CD4-positive, alpha-beta T cell treated with Interleukin-21 for 1 hour (primary cell): ENCODE measurements at regions not wholly inside any gene's neighbourhood (a gene's known extent, or its start where the extent isn't known, plus 50 kb on each side); places are given as distances from the start of the nearest gene placed in this dataset.

ENCODE experiments used
- DNase-seq: peaks from one replicate; pipeline ENCODE4 v3.0.0-alpha.2; 2020

DNA sequence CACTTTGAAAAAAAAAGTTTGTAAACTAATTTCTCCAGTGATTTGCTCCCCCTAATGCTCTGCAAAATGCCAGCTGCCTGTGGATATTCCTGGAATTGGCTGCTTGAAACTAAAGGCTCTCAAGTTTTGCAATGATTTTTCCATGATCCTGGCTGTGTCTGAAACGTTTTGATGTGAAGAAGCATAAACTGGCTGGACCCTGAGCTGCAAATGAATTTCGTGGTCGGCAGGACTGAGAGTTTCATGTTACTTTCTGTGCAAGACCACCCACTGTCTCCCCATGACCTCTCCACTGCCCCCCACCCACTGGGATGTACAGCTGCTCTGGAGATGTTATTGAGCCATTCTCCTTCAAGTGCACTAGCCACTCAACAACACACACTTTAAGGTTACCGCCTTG, 171.3 kb upstream of the SSTR4 start:
- DNase-seq: no peak

DNA sequence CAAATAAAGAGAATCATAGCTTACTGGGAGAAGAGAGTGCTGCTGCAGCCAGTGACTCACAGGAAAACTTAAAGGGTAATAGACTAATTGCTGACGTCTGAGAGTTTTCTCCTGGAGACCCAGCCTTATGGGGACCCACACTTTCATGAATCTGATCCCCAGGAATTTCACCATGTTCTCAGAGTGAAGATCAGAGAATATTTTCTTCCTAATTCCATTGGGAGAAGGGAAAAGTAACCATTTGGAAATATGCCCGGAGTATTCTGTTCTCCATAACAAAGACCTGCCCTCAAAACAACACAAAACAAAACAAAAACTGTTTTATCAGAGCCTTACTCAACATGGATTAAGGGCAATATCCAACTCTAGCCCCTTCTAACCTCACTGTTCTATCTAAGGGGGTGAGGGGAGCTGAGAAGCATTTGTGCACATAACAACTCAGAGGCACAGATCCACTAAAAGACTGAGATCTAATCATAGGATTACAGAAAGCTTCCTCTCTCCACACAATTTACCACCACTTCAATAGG, 168.2 kb upstream of the SSTR4 start:
- DNase-seq: no peak

DNA sequence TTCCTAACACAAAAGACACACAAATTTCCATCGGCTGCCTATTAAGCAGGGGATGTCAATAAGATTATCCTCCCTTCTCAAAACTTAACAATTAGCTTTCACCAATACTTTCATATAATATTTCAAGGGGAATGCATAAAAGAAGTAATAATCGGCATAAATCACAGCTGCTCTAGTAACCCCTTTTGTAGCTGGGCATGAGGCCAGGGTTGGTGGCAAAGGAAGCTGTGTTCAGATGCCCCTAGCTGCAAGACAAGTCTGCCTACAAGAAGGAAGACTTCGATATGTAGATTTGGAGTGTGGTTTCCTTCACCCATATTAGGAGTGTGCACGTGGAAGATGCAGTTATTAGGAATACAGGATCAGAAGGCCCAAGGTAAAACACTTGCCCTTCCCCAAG, 156.9 kb upstream of the SSTR4 start:
- no peak for DNase-seq

DNA sequence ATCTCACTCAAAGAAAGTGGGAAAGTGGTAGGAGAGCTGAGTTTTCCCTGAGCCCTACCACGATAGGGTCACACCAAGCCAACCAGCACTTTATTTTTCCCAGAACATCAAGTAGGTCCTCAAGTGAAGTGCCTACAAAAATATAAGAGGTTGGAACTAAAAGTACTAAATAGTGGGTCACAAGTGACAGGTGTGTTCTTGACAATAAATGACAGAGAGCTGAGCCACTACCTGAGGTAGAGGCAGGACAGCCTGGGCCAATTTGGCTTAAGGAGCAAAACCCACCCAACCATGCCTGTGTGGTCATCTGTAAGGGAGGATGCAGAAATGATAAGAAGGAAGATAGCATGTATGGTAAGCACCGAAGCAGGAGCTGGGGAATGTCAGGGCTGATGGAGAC, 154.8 kb upstream of the SSTR4 start:
- DNase-seq: no peak

DNA sequence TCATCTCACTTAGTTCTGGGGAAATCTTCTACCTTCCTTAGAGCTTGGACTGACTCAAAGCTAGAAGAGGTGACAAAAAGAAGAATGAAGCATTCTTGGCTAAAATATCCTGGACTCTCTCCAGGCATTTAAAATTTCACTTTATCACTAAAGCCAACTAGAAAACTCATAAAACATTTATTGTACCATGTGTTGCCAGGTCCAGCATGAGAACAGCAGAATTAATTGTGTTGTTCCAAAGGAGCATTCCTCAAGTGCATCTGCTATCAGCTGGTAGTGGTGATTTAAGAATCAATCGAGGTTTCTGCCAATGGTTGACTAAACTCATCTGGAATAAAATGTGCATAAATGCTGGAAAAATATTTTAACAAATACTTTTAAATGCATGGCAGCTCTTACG, 147.3 kb upstream of the SSTR4 start:
- no peak for DNase-seq

DNA sequence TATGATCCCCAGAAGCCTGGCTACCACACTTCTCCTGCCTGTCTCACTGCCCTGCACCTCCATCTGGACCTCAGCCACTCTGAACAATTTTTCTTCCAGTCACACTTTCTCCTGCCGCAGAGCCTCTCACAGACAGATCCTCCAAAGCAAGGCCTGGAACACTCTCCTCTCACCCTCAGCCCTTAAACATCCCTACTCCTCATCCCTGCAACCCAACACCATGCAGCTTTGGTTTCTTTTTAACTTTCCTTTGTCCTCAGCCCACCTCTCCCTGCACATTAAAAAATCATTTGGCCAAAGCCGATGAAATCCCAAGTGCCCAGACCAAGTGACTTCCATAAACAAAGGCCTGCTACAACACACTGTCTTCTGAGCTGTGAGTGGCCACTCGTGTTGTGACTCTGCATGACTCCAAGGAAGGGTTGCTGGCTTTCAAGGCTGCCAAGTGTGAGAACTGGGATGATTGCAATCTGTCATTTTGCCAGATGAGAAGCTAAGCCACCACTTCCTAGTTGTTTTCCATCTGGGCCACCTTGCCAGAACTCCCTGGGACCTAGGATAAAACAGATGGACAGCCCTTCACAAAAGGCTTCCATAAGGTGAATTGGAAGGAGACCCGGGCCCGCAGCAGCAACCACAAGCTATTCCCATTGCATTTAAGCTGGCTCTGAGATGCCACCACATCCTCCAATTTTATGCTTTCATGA, 144.4 kb upstream of the SSTR4 start:
- no peak for DNase-seq

DNA sequence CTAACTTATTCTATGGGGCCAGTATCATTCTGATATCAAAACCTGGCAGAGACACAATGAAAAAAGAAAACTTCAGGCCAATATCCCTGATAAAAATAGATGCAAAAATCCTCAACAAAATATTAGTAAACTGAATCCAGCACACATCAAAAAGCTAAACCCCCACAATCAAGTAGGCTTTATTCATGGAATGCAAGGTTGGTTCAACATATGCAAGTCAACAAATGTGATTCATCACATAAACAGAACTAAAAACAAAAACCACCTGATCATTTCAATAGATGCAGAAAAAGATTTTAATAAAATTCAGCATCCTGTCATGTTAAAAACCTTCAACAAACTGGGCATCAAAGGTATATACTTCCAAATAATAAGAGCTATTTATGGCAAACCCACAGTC, 133.9 kb upstream of the SSTR4 start:
- no peak for DNase-seq

DNA sequence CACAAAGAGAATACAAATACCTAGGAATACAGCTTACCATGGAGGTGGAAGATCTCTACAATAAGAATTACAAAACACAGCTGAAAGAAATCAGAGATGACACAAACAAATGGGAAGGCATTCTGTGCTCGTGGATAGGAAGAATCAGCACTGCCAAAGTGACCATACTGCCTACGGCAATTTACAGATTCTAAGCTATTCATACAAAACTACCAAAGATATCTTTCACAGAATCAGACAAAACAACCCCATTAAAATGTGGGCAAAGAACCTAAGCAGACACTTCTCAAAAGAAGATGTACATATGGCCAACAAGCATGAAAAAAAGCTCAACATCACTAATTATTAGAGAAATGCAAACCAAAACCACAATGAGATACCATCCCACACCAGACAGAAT, 133.2 kb upstream of the SSTR4 start:
- no peak for DNase-seq

DNA sequence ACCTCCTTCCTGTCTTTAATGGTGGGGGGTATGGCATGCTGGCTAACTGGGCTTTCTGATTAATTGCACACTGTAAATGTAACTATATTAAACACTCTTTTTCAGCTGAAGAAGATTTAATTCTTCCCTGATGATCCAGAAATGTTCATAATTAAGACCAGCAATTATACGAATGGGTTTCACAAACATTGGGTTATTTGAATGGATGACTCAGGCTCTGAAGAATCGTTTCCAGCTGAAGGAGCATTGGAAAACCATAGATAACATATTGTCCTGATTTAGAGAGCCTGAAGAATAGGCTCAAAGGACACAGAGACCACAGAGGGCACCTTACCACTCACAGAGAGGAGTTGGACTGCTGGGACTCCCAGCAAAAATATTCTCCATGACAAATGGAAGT, 130.7 kb upstream of the SSTR4 start:
- no peak for DNase-seq

DNA sequence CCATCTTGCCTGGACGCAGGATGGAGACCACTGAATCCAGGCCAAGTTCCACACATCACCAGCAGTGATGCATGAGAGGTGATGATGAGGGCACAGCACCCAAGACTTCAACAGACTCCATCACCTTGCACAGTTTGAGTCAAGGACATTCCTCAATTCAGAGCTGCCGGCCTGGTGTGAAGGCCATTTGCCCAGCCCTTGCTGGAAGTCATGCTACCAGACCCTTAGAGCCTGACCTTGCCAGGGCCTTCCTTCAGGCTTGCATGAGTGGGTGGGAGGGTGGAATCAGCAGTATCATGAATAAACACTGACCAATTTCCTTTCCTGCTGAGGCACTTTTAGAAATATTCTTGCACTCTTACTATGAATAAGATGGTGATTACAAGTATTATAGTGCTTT, 130.2 kb upstream of the SSTR4 start:
- no peak for DNase-seq

DNA sequence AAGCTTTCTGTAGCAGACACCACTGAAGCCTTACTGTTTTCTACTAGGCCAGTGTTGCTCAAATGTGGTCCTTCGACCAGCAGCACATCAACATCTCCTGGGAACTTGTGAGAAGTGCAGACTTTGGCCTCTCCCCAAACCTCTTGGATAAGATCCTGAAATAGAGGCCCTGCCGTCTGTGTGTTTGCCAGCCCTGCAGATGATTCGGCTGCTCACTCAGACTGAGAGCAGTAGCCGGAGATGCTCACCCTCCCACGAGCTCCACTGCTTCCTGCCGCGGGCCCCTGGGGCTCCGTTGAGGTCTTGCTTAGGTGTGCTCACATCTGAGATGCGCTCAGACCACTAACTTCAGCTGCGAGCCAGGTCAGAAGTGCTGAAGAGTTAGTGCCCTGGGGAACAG, 129.5 kb upstream of the SSTR4 start:
- DNase-seq: no peak

DNA sequence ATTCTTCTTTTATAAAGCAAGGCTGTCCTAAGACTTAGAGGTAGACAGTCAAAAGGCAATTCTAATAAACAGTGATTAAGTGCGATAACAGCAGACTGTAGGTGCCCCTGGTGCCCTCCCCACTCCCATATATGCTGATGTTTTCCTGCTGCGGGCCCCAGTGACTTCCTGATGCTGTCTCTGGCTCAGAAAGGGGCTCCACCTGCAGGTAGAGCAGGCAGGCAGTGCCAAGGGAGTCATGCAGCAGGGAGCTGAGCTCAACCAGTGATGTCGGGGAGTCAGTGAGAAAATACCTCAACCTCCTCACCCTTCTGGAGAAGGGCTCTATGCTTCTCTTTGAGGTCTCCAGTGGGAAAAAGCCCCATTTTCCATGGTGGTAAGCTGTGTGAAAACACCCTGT, 126.7 kb upstream of the SSTR4 start:
- DNase-seq: no peak

DNA sequence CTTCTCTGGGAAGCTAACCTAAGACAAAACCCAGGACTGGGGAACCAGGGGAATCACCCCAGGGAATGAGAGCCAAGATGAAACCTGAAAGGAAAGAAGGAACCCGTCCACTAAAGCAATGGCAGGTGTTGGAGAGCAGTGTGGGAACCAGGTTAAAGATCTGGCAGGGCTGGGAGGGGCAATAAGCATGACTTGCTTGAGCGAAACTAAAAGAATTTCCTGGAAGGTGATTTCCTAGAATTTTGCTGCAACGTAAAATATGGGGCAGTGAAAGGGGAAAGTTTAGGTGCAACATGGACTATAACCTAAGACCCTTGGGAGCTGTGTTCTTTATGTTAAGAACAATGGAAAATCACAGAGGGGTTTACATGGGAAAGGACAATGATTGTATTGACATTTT, 126.2 kb upstream of the SSTR4 start:
- no peak for DNase-seq

DNA sequence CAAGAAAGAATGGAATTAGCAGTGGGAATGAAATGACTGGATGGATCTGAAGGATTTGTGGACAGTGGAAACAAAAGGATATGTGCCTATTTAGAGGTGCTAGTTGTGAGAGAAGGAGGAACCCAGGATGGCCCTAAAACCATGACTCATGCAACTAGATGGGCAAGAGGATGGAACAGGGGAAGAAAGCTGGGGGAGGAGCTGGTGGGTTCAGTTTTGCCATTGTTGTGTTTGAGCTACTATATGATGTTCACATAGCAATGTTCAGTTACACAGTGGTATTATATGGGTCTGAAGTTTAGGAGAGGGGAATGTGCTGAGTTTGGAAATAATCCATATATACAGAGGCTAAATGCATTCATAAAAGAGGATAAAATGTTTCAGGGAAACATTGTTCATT, 125.7 kb upstream of the SSTR4 start:
- no peak for DNase-seq

DNA sequence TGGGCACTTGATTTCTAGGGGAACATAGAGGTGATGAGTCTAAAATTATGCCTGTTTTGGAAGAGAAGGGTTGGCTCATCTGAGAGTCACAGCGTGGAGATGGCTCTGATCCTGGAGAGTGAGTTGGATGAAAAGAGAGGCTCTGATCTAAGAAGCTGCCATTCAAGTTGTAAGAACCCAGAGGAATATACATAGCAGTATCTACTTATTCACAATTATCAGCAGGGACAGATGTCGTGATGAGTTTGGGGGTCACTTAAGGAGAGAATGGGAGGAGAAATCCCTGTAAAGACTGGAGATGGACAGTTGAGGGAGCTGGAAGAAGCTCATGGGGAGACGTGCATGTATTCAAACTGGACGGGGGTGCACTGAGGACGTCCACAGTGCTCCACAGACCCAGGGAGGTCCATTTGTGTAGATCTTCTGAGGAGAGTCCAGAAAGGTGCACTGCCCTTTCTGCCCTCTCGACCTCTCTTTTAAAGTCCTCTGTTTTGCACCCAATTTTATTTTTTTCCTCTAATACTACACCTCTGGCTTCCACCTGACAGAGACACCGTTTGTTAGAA, 124.7 kb upstream of the SSTR4 start:
- no peak for DNase-seq

DNA sequence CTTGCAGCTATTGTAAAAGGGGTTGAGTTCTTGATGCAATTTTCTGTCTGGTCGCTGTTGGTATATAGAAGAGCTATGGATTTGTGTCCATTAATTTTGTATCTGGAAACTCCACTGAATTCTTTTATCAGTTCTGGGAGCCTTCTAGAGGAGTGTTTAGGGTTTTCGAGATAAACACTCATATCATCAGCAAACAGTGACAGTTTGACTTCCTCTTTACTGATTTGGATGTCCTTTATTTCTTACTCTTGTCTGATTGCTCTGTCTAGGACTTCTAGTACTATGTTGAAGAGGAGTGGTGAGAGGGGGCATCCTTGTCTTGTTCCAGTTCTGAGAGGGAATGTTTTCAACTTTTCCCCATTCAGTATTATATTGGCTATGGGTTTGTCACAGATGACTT, 120.8 kb upstream of the SSTR4 start:
- no peak for DNase-seq

DNA sequence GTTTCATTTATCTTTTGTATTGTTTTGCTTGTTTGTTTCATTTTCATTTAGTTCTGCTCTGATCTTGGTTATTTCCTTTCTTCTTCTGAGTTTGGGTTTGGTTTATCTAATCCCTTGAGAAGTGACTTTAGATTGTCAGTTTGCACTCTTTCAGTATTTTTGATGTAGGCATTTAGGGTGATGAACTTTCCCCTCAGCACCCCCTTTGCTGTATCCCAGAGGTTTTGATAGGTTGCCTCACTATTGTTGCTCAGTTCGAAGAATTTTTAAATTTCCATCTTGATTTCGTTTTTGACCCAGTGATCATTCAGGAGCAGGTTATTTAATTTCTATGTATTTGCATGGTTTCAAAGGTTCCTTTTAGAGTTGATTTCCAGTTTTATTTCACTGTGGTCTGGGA, 119.6 kb upstream of the SSTR4 start:
- DNase-seq: no peak

DNA sequence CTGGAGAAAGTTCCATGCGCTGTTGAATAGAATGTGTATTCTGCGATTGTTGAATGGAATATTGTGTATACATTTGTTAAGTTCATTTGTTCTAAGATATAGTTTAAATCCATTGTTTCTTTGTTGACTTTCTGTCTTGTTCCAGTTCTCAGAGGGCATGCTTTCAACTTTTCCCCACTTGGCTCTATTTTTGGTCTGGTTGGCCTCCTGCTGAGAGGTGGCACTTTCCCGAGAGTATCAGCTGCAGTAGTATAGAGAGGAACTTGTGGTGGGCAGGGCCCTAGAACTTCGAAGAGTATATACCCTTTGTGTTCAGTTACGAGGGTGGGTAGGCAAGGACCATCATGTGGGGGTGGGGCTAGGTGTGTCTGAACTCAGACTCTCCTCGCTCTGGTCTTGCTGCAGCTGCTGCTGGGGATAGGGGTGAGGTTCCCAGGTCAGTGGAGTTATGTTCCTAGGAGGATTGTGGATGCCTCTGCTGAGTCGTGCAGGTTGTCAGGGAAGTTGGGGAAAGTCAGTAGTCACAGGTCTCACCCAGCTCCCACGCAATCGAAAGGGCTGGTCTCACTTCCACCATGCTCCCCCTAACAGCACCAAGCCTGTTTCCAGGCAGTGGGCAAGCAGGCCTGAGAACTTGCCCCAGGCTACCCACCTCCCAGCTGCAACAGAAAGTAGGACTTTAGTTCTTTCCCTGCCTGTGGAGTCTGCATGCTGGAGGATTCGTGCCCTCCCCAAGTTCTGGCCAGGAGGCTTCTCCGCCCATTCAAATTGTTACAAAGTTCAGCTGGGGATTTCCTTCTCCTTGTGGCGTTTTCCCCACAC, 118.9 kb upstream of the SSTR4 start:
- DNase-seq: no peak

DNA sequence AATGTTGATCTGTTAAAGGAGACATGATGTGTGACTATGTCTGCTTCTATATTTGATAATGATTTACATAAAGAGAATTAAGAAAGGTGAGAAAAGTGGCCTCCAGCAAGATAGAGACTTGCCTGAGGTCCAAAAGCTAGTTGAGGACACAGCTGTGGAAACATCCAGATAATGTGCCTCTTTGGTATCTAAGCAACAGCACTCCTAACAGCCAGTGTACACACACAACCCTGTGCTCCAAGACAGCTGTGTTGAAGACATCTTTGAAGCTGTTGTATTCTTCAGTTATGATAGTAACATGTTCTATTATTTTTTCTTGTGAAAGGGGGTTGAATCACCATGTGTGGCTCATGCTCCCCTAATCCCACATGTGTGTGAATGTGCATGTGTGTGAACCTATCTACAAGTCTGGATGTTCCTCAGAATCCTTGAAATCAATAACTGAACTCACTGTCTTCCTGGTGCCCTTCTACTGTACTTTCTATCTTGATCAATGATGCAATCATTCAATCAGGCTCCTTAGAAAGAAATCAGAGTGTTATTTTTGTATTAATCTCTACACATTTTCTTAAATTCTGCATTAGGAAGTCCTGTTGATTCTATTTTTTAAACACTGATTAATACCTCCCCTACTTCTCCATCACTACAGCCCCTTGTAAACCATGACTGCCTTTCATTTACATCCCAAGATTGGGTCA, 116.7 kb upstream of the SSTR4 start:
- no peak for DNase-seq

DNA sequence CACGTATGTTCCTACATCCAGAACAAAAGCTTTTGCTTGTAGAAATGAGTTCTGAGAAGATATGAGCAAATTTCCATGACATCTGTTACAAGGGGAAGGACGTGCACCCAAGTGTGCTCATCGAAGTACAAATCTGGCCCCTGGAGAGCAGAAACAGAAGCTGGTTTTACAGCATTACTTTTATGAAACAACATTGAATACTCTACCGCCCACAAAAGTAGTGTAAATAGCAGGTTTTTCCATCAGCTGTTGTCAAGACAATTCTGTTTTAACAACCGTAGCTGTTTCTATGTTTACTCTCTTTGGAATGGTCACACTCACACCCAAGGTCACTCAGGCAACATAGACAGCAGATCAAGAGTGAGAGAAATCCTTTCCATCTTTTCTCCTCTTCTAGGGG, 114.2 kb upstream of the SSTR4 start:
- no peak for DNase-seq

DNA sequence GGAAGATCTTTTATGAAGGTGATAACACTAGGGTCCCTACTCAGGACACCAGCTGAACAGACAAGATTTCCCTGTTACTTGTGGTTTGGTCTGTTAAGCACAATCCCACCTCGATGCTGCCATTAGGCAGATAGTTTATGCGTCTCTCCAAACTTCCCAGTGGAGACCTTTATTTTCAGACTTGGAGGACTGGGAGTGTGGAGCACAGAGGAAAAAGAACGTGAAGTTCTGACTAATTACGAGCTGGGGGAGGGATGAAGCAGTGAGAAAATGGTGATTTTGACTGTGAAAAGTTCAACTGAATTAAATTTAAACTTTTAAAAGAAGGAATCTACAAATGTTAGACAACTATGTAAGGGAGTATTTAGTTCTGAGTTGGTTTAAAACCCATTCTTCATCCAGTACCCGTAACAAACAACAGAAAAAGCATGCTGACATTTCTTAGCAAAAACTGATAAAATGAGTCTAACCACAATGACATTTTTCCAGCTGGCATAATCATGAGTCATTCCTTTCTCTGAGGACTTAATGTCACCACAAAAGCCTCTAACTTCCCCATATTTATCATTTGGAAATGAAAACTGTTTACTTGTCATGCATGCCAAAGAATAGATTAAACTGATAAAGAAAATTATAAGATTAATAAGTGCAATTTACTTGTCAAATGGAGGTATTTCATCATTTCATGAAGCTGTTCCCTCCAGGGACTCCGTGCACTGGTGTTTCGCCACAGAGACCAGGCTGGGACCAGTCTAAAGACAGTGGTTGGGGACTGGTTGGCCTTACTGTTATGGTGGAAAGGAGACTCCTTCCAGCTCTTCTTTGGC, 113.3 kb upstream of the SSTR4 start:
- no peak for DNase-seq

DNA sequence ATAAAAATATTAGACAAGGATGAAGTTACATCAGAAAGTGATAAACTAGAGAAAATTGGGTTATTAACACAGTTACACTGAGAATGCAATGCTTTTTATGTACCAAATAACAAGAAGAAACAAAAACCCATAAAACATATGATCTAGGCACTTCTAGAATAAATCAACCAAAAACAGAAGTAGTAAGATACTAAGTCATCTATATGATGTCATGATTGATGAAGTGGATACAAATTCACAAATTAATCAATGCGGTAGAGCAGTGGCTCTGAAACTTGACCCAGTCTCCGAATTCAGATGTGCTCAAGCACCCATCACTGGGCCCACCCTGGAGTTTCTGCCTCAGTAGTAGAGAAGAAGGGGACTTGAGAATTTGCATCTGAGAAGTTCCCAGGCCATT, 112.1 kb upstream of the SSTR4 start:
- no peak for DNase-seq
